ENCODE measurements at regions not wholly inside any gene's neighbourhood (a gene's known extent, or its start where the extent isn't known, plus 50 kb on each side); places are given as distances from the start of the nearest gene placed in this dataset.
"Not testable (repeated sequence)": the region's sequence is repeated elsewhere in the genome, so short reads cannot be mapped to it uniquely, and the experiment has no call there.

GRCh38 chr21:39020751-39021477 lies 162.3 kb downstream of the PSMG1 start:
- DNase-seq, result peak; percentile 73

GRCh38 chr21:39018730-39019129 lies 164.5 kb downstream of the PSMG1 start:
- DNase-seq, result no peak

GRCh38 chr21:39016740-39017315 lies 166.4 kb downstream of the PSMG1 start:
- DNase-seq, result no peak

- DNase-seq, result peak; percentile 90
Observed at GRCh38 chr21:39014747-39015146, 168.5 kb downstream of the PSMG1 start.

GRCh38 chr21:39012326-39013230 lies 170.7 kb downstream of the PSMG1 start:
- DNase-seq, result no peak

- no peak for DNase-seq
Observed at GRCh38 chr21:39011911-39012310, 171.3 kb downstream of the PSMG1 start.

- no peak for DNase-seq
Observed at GRCh38 chr21:39010629-39011404, 172.4 kb downstream of the PSMG1 start.

GRCh38 chr21:39009587-39010225 lies 173.5 kb downstream of the PSMG1 start:
- no peak for DNase-seq

GRCh38 chr21:39007985-39008384 lies 175.3 kb downstream of the PSMG1 start:
- no peak for DNase-seq

- DNase-seq, result no peak
Observed at GRCh38 chr21:39007532-39007931, 175.7 kb downstream of the PSMG1 start.

- no peak for DNase-seq
Observed at GRCh38 chr21:39006571-39007311, 176.5 kb downstream of the PSMG1 start.

- DNase-seq, result no peak
Observed at GRCh38 chr21:39005502-39005787, 177.8 kb downstream of the PSMG1 start.

GRCh38 chr21:39004634-39005501 lies 178.4 kb downstream of the PSMG1 start:
- no peak for DNase-seq

GRCh38 chr21:39003982-39004633 lies 179.1 kb downstream of the PSMG1 start:
- DNase-seq, result no peak

- DNase-seq, result no peak
Observed at GRCh38 chr21:39001341-39001740, 181.9 kb downstream of the PSMG1 start.

GRCh38 chr21:39000496-39000895 lies 182.8 kb downstream of the PSMG1 start:
- no peak for DNase-seq

- no peak for DNase-seq
Observed at GRCh38 chr21:38999161-38999560, 184.1 kb downstream of the PSMG1 start.

GRCh38 chr21:38998281-38998680 lies 185.0 kb downstream of the PSMG1 start:
- DNase-seq, result not testable (repeated sequence)

GRCh38 chr21:38997843-38998175 lies 185.4 kb downstream of the PSMG1 start:
- DNase-seq, result not testable (repeated sequence)

- DNase-seq, result no peak
Observed at GRCh38 chr21:38997051-38997842, 186.0 kb downstream of the PSMG1 start.
